ENCODE measurements at regions not wholly inside any gene's neighbourhood (a gene's known extent, or its start where the extent isn't known, plus 50 kb on each side); places are given as distances from the start of the nearest gene placed in this dataset.

GRCh38 chr10:47077941-47078340 is 166.7 kb downstream of the PTPN20 start:
- Mint-ChIP-seq H3K4me1 (ENCODE audit: low read depth) (peaks cover 7% of the 10 kb centered on the region), H3K36me3 (ENCODE audit: low read depth) (no peaks in the 10 kb centered on the region), H3K4me3 (ENCODE audit: unreplicated experiment) (no peak overlapping the region), H3K27me3 (ENCODE audit: low read depth) (no peaks in the 10 kb centered on the region), H3K27ac (ENCODE audit: unreplicated experiment) (no peak overlapping the region), H3K9me3 (ENCODE audit: low read depth) (no peaks in the 10 kb centered on the region)
- no peak for DNase-seq (ENCODE audit: low spot score)
- TF ChIP-seq CTCF (IDR thresholded peaks at IDR 0.05), result no peak

GRCh38 chr10:47078393-47079203 is 167.4 kb downstream of the PTPN20 start:
- H3K27me3 Mint-ChIP-seq (ENCODE audit: low read depth), result no peaks in the 10 kb centered on the region
- DNase-seq (ENCODE audit: low spot score), result no peak
- H3K4me3 Mint-ChIP-seq (ENCODE audit: unreplicated experiment), result no peak overlapping the region
- no peaks in the 10 kb centered on the region for H3K9me3 Mint-ChIP-seq (ENCODE audit: low read depth)
- H3K27ac Mint-ChIP-seq (ENCODE audit: unreplicated experiment), result peak overlapping the region; percentile 35
- TF ChIP-seq CTCF (IDR thresholded peaks at IDR 0.05), result no peak
- no peaks in the 10 kb centered on the region for H3K36me3 Mint-ChIP-seq (ENCODE audit: low read depth)
- H3K4me1 Mint-ChIP-seq (ENCODE audit: low read depth), result peaks cover 7% of the 10 kb centered on the region

- no peaks in the 10 kb centered on the region for H3K27me3 Mint-ChIP-seq (ENCODE audit: low read depth)
- H3K27ac Mint-ChIP-seq (ENCODE audit: unreplicated experiment), result no peak overlapping the region
Measured at GRCh38 chr10:47079204-47079580, 168.0 kb downstream of the PTPN20 start.

GRCh38 chr10:47081264-47081663 is 170.0 kb downstream of the PTPN20 start:
- no peak overlapping the region for H3K4me3 Mint-ChIP-seq (ENCODE audit: unreplicated experiment)
- no peaks in the 10 kb centered on the region for H3K9me3 Mint-ChIP-seq (ENCODE audit: low read depth)
- H3K36me3 Mint-ChIP-seq (ENCODE audit: low read depth), result no peaks in the 10 kb centered on the region
- no peak for TF ChIP-seq CTCF (IDR thresholded peaks at IDR 0.05)
- DNase-seq (ENCODE audit: low spot score), result no peak
- H3K27me3 Mint-ChIP-seq (ENCODE audit: low read depth), result no peaks in the 10 kb centered on the region
- no peak overlapping the region for H3K27ac Mint-ChIP-seq (ENCODE audit: unreplicated experiment)
- peaks cover 7% of the 10 kb centered on the region for H3K4me1 Mint-ChIP-seq (ENCODE audit: low read depth)

More at GRCh38 chr10:47079204-47079580, 168.0 kb downstream of the PTPN20 start:
- TF ChIP-seq CTCF (IDR thresholded peaks at IDR 0.05), result no peak
- Mint-ChIP-seq H3K4me3 (ENCODE audit: unreplicated experiment) (no peak overlapping the region), H3K36me3 (ENCODE audit: low read depth) (no peaks in the 10 kb centered on the region), H3K9me3 (ENCODE audit: low read depth) (no peaks in the 10 kb centered on the region), H3K4me1 (ENCODE audit: low read depth) (peaks cover 7% of the 10 kb centered on the region)
- no peak for DNase-seq (ENCODE audit: low spot score)

- no peak for DNase-seq (ENCODE audit: low spot score)
- Mint-ChIP-seq H3K27me3 (ENCODE audit: low read depth) (no peaks in the 10 kb centered on the region), H3K9me3 (ENCODE audit: low read depth) (no peaks in the 10 kb centered on the region), H3K27ac (ENCODE audit: unreplicated experiment) (no peak overlapping the region), H3K36me3 (ENCODE audit: low read depth) (no peaks in the 10 kb centered on the region), H3K4me1 (ENCODE audit: low read depth) (peaks cover 7% of the 10 kb centered on the region), H3K4me3 (ENCODE audit: unreplicated experiment) (no peak overlapping the region)
- TF ChIP-seq CTCF (IDR thresholded peaks at IDR 0.05), result no peak
Measured at GRCh38 chr10:47082055-47082784, 171.0 kb downstream of the PTPN20 start.
